ENCODE measurements at regions not wholly inside any gene's neighbourhood (a gene's known extent, or its start where the extent isn't known, plus 50 kb on each side); places are given as distances from the start of the nearest gene placed in this dataset.
"Not testable (repeated sequence)": the region's sequence is repeated elsewhere in the genome, so short reads cannot be mapped to it uniquely, and the experiment has no call there.

GRCh38 chr10:6997509-6997908 lies 413.3 kb downstream of the SFMBT2 start:
- Histone ChIP-seq H3K4me1 (ENCODE audit: insufficient read depth, low read length) (no peaks in the 10 kb centered on the region; the same call in 1 of the 2 replicates), H3K36me3 (ENCODE audit: insufficient read depth, low read length) (no peaks in the 10 kb centered on the region), H3K4me3 (ENCODE audit: low read length) (no peak overlapping the region), H3K9me3 (ENCODE audit: insufficient read depth, low read depth, low read length) (no peaks in the 10 kb centered on the region), H3K9ac (ENCODE audit: low read depth, low read length) (no peak overlapping the region), H3K27me3 (ENCODE audit: insufficient read depth, low read length) (no peaks in the 10 kb centered on the region), H3K27ac (ENCODE audit: low read depth, low read length) (no peak overlapping the region)
- 73% methylated on average over 2 of the region's 2 CpGs for WGBS

- Histone ChIP-seq H3K4me1 (ENCODE audit: insufficient read depth, low read length) (no peaks in the 10 kb centered on the region; the same call in 1 of the 2 replicates), H3K4me3 (ENCODE audit: low read length) (no peak overlapping the region), H3K27me3 (ENCODE audit: insufficient read depth, low read length) (no peaks in the 10 kb centered on the region), H3K9me3 (ENCODE audit: insufficient read depth, low read depth, low read length) (no peaks in the 10 kb centered on the region), H3K9ac (ENCODE audit: low read depth, low read length) (no peak overlapping the region), H3K27ac (ENCODE audit: low read depth, low read length) (no peak overlapping the region), H3K36me3 (ENCODE audit: insufficient read depth, low read length) (no peaks in the 10 kb centered on the region)
- WGBS: 78% methylated on average over 4 of the region's 4 CpGs
Measured at GRCh38 chr10:6996431-6996830, 414.4 kb downstream of the SFMBT2 start.

GRCh38 chr10:6995831-6996230 lies 415.0 kb downstream of the SFMBT2 start:
- Histone ChIP-seq H3K27ac (ENCODE audit: low read depth, low read length) (no peak overlapping the region), H3K36me3 (ENCODE audit: insufficient read depth, low read length) (no peaks in the 10 kb centered on the region), H3K4me1 (ENCODE audit: insufficient read depth, low read length) (no peaks in the 10 kb centered on the region; the same call in 1 of the 2 replicates), H3K9me3 (ENCODE audit: insufficient read depth, low read depth, low read length) (no peaks in the 10 kb centered on the region), H3K4me3 (ENCODE audit: low read length) (no peak overlapping the region), H3K9ac (ENCODE audit: low read depth, low read length) (no peak overlapping the region), H3K27me3 (ENCODE audit: insufficient read depth, low read length) (no peaks in the 10 kb centered on the region)
- 88% methylated on average over 4 of the region's 4 CpGs for WGBS

DNA sequence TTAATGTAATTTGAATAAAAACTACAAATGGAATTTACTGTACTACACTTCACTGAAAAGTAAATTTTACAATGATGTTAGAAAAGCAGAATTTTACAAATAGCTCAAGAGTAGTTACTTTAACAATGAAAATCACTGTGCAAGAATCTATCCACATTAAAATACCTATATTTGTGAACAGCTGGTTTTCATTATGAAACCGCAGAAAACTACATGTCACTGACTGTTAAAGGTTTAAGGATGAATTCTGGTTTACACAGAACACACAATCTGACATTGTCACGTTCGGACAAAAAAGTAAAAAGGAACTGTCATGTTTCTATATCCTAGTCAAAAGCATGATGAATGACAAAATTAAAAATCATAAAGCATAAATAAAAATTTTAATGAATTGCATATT lies 415.3 kb upstream of the PRKCQ start:
- Histone ChIP-seq H3K9me3 (ENCODE audit: insufficient read depth, low read depth, low read length) (no peaks in the 10 kb centered on the region), H3K9ac (ENCODE audit: low read depth, low read length) (no peak overlapping the region), H3K4me3 (ENCODE audit: low read length) (no peak overlapping the region), H3K4me1 (ENCODE audit: insufficient read depth, low read length) (no peaks in the 10 kb centered on the region; the same call in 1 of the 2 replicates), H3K27me3 (ENCODE audit: insufficient read depth, low read length) (no peaks in the 10 kb centered on the region), H3K27ac (ENCODE audit: low read depth, low read length) (no peak overlapping the region), H3K36me3 (ENCODE audit: insufficient read depth, low read length) (no peaks in the 10 kb centered on the region)
- WGBS: 80% methylated on average over 3 of the region's 3 CpGs

- Histone ChIP-seq H3K9ac (ENCODE audit: low read depth, low read length) (no peak overlapping the region), H3K4me3 (ENCODE audit: low read length) (no peak overlapping the region), H3K9me3 (ENCODE audit: insufficient read depth, low read depth, low read length) (no peaks in the 10 kb centered on the region), H3K27ac (ENCODE audit: low read depth, low read length) (no peak overlapping the region), H3K4me1 (ENCODE audit: insufficient read depth, low read length) (no peaks in the 10 kb centered on the region; the same call in 1 of the 2 replicates), H3K27me3 (ENCODE audit: insufficient read depth, low read length) (no peaks in the 10 kb centered on the region), H3K36me3 (ENCODE audit: insufficient read depth, low read length) (no peaks in the 10 kb centered on the region)
Measured at GRCh38 chr10:6990891-6991290, 410.8 kb upstream of the PRKCQ start.

GRCh38 chr10:6988654-6989053 lies 408.6 kb upstream of the PRKCQ start:
- Histone ChIP-seq H3K9ac (ENCODE audit: low read depth, low read length) (no peak overlapping the region), H3K36me3 (ENCODE audit: insufficient read depth, low read length) (no peaks in the 10 kb centered on the region), H3K27me3 (ENCODE audit: insufficient read depth, low read length) (no peaks in the 10 kb centered on the region), H3K4me3 (ENCODE audit: low read length) (no peak overlapping the region), H3K9me3 (ENCODE audit: insufficient read depth, low read depth, low read length) (no peaks in the 10 kb centered on the region), H3K27ac (ENCODE audit: low read depth, low read length) (no peak overlapping the region), H3K4me1 (ENCODE audit: insufficient read depth, low read length) (no peaks in the 10 kb centered on the region; the same call in 1 of the 2 replicates)
- 95% methylated on average over 4 of the region's 4 CpGs for WGBS

DNA sequence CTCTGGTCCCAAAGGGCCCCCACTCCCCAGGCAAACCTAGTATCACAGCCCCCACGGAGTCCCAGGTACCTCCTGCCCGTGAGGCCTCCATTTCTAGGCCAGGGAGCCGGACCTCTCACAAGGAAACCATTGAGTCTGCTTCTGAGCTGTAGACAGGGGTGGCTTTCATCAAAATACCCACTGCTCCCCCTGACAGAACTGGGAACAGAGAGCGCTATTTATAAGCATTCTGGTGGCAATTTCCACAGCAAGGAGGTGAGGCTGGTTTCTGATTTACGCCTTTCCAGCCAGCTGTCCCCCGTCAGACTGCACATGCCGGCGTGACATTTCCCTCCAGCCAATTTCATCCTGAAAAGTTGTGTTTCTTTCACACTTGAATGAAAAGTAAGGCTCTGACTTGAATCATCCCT lies 407.5 kb upstream of the PRKCQ start:
- Histone ChIP-seq H3K27me3 (ENCODE audit: insufficient read depth, low read length) (no peaks in the 10 kb centered on the region), H3K27ac (ENCODE audit: low read depth, low read length) (no peak overlapping the region), H3K9ac (ENCODE audit: low read depth, low read length) (no peak overlapping the region), H3K9me3 (ENCODE audit: insufficient read depth, low read depth, low read length) (no peaks in the 10 kb centered on the region), H3K4me1 (ENCODE audit: insufficient read depth, low read length) (no peaks in the 10 kb centered on the region), H3K4me3 (ENCODE audit: low read length) (no peak overlapping the region), H3K36me3 (ENCODE audit: insufficient read depth, low read length) (no peaks in the 10 kb centered on the region)
- 86% methylated on average over 8 of the region's 8 CpGs for WGBS

GRCh38 chr10:6986927-6987326 lies 406.9 kb upstream of the PRKCQ start:
- no peaks in the 10 kb centered on the region for H3K36me3 ChIP-seq (ENCODE audit: insufficient read depth, low read length)

GRCh38 chr10:6985644-6986043 lies 405.6 kb upstream of the PRKCQ start:
- 94% methylated on average over 9 of the region's 9 CpGs for WGBS
- Histone ChIP-seq H3K4me3 (ENCODE audit: low read length) (no peak overlapping the region), H3K4me1 (ENCODE audit: insufficient read depth, low read length) (no peaks in the 10 kb centered on the region), H3K9ac (ENCODE audit: low read depth, low read length) (no peak overlapping the region), H3K9me3 (ENCODE audit: insufficient read depth, low read depth, low read length) (no peaks in the 10 kb centered on the region), H3K27me3 (ENCODE audit: insufficient read depth, low read length) (no peaks in the 10 kb centered on the region), H3K27ac (ENCODE audit: low read depth, low read length) (no peak overlapping the region), H3K36me3 (ENCODE audit: insufficient read depth, low read length) (no peaks in the 10 kb centered on the region)

More at GRCh38 chr10:6986927-6987326, 406.9 kb upstream of the PRKCQ start:
- H3K4me1 ChIP-seq (ENCODE audit: insufficient read depth, low read length): no peaks in the 10 kb centered on the region
- H3K9ac ChIP-seq (ENCODE audit: low read depth, low read length): no peak overlapping the region
- WGBS: 95% methylated on average over 10 of the region's 10 CpGs
- no peaks in the 10 kb centered on the region for H3K27me3 ChIP-seq (ENCODE audit: insufficient read depth, low read length)
- H3K4me3 ChIP-seq (ENCODE audit: low read length): no peak overlapping the region
- no peaks in the 10 kb centered on the region for H3K9me3 ChIP-seq (ENCODE audit: insufficient read depth, low read depth, low read length)
- no peak overlapping the region for H3K27ac ChIP-seq (ENCODE audit: low read depth, low read length)

GRCh38 chr10:6984971-6985370 lies 404.9 kb upstream of the PRKCQ start:
- Histone ChIP-seq H3K27me3 (ENCODE audit: insufficient read depth, low read length) (no peaks in the 10 kb centered on the region), H3K9ac (ENCODE audit: low read depth, low read length) (no peak overlapping the region)
- WGBS: 83% methylated on average over 2 of the region's 2 CpGs

GRCh38 chr10:6984016-6984415 lies 403.9 kb upstream of the PRKCQ start:
- H3K27me3 ChIP-seq (ENCODE audit: insufficient read depth, low read length); H3K36me3 ChIP-seq (ENCODE audit: insufficient read depth, low read length); H3K9ac ChIP-seq (ENCODE audit: low read depth, low read length); H3K4me1 ChIP-seq (ENCODE audit: insufficient read depth, low read length); H3K27ac ChIP-seq (ENCODE audit: low read depth, low read length); H3K4me3 ChIP-seq (ENCODE audit: low read length); H3K9me3 ChIP-seq (ENCODE audit: insufficient read depth, low read depth, low read length): not testable (repeated sequence)
- 89% methylated on average over 3 of the region's 5 CpGs for WGBS

More at GRCh38 chr10:6984971-6985370, 404.9 kb upstream of the PRKCQ start:
- Histone ChIP-seq H3K4me1 (ENCODE audit: insufficient read depth, low read length) (no peaks in the 10 kb centered on the region), H3K9me3 (ENCODE audit: insufficient read depth, low read depth, low read length) (no peaks in the 10 kb centered on the region), H3K4me3 (ENCODE audit: low read length) (no peak overlapping the region), H3K36me3 (ENCODE audit: insufficient read depth, low read length) (no peaks in the 10 kb centered on the region), H3K27ac (ENCODE audit: low read depth, low read length) (no peak overlapping the region)

- no peak overlapping the region for H3K9ac ChIP-seq (ENCODE audit: low read depth, low read length)
- 83% methylated on average over 4 of the region's 4 CpGs for WGBS
- H3K27me3 ChIP-seq (ENCODE audit: insufficient read depth, low read length): no peaks in the 10 kb centered on the region
- H3K36me3 ChIP-seq (ENCODE audit: insufficient read depth, low read length): no peaks in the 10 kb centered on the region
- H3K27ac ChIP-seq (ENCODE audit: low read depth, low read length): no peak overlapping the region
- no peak overlapping the region for H3K4me3 ChIP-seq (ENCODE audit: low read length)
- no peaks in the 10 kb centered on the region for H3K9me3 ChIP-seq (ENCODE audit: insufficient read depth, low read depth, low read length)
- peaks cover 6% of the 10 kb centered on the region for H3K4me1 ChIP-seq (ENCODE audit: insufficient read depth, low read length)
Measured at GRCh38 chr10:6980353-6980752, 400.3 kb upstream of the PRKCQ start.

All from HUES64 (cell line).